Fibroblast of skin of left biceps (primary cell): ENCODE measurements at regions not wholly inside any gene's neighbourhood (a gene's known extent, or its start where the extent isn't known, plus 50 kb on each side); places are given as distances from the start of the nearest gene placed in this dataset.

Experiments used
- DNase-seq, 2 experiments: peaks; one replicate each; pipeline ENCODE4 v3.0.0-alpha.2; 2013; ENCODE audit warnings: low read depth in 2 of 2

- no peak for DNase-seq
These were observed 410.8 kb upstream of the POU3F3 start for GRCh38 chr2:104443145-104443544.

GRCh38 chr2:104444392-104444791 is 409.5 kb upstream of the POU3F3 start:
- DNase-seq = peak in 1 of 2 experiments; percentile 1

GRCh38 chr2:104444889-104445288 is 409.0 kb upstream of the POU3F3 start:
- DNase-seq = no peak

- no peak for DNase-seq
These were observed 406.0 kb upstream of the POU3F3 start for GRCh38 chr2:104447831-104448434.

- DNase-seq = no peak
These were observed 405.1 kb upstream of the POU3F3 start for GRCh38 chr2:104448661-104449440.

GRCh38 chr2:104452558-104452957 is 401.4 kb upstream of the POU3F3 start:
- no peak for DNase-seq

GRCh38 chr2:104462731-104463130 is 391.2 kb upstream of the POU3F3 start:
- no peak for DNase-seq

- DNase-seq = no peak
These were observed 387.9 kb upstream of the POU3F3 start for GRCh38 chr2:104465981-104466380.

GRCh38 chr2:104468846-104469245 is 385.1 kb upstream of the POU3F3 start:
- no peak for DNase-seq

GRCh38 chr2:104472076-104472475 is 381.8 kb upstream of the POU3F3 start:
- DNase-seq = no peak

- no peak for DNase-seq
These were observed 380.4 kb upstream of the POU3F3 start for GRCh38 chr2:104473546-104473945.

- DNase-seq = no peak
These were observed 379.2 kb upstream of the POU3F3 start for GRCh38 chr2:104474716-104475115.

GRCh38 chr2:104476075-104476474 is 377.8 kb upstream of the POU3F3 start:
- DNase-seq = no peak

GRCh38 chr2:104476563-104476988 is 377.3 kb upstream of the POU3F3 start:
- no peak for DNase-seq

- DNase-seq = no peak
These were observed 372.6 kb upstream of the POU3F3 start for GRCh38 chr2:104481341-104481740.

- DNase-seq = no peak
These were observed 366.5 kb upstream of the POU3F3 start for GRCh38 chr2:104487366-104487765.

GRCh38 chr2:104493698-104494097 is 360.2 kb upstream of the POU3F3 start:
- DNase-seq = no peak

GRCh38 chr2:104501342-104501741 is 352.6 kb upstream of the POU3F3 start:
- DNase-seq = no peak

GRCh38 chr2:104501929-104502328 is 352.0 kb upstream of the POU3F3 start:
- no peak for DNase-seq

- no peak for DNase-seq
These were observed 351.0 kb upstream of the POU3F3 start for GRCh38 chr2:104502901-104503300.

- no peak for DNase-seq
These were observed 349.4 kb upstream of the POU3F3 start for GRCh38 chr2:104504331-104505073.

- DNase-seq = no peak
These were observed 335.7 kb upstream of the POU3F3 start for GRCh38 chr2:104518256-104518655.

GRCh38 chr2:104521247-104521646 is 332.7 kb upstream of the POU3F3 start:
- no peak for DNase-seq
